Central memory CD4-positive, alpha-beta T cell (primary cell): ENCODE measurements at regions not wholly inside any gene's neighbourhood (a gene's known extent, or its start where the extent isn't known, plus 50 kb on each side); places are given as distances from the start of the nearest gene placed in this dataset.

Experiments
- DNase-seq: peaks from one replicate; pipeline ENCODE4 v3.0.0; 2022

GRCh38 chr2:221336967-221337366, 235.1 kb downstream of the EPHA4 start:
- DNase-seq = no peak

- no peak for DNase-seq
Observed at GRCh38 chr2:221337957-221338685, 234.0 kb downstream of the EPHA4 start.

- no peak for DNase-seq
Observed at GRCh38 chr2:221342388-221342787, 229.7 kb downstream of the EPHA4 start.

GRCh38 chr2:221343524-221343923, 228.6 kb downstream of the EPHA4 start:
- DNase-seq = no peak

- DNase-seq = no peak
Observed at GRCh38 chr2:221345516-221345915, 226.6 kb downstream of the EPHA4 start.

GRCh38 chr2:221346411-221346810, 225.7 kb downstream of the EPHA4 start:
- DNase-seq = no peak

- DNase-seq = no peak
Observed at GRCh38 chr2:221347471-221347870, 224.6 kb downstream of the EPHA4 start.

- DNase-seq = no peak
Observed at GRCh38 chr2:221350616-221351015, 221.5 kb downstream of the EPHA4 start.

GRCh38 chr2:221353201-221353600, 218.9 kb downstream of the EPHA4 start:
- no peak for DNase-seq

GRCh38 chr2:221360312-221360711, 211.8 kb downstream of the EPHA4 start:
- DNase-seq = no peak

- DNase-seq = no peak
Observed at GRCh38 chr2:221360742-221361141, 211.4 kb downstream of the EPHA4 start.

GRCh38 chr2:221361633-221362032, 210.5 kb downstream of the EPHA4 start:
- no peak for DNase-seq

- no peak for DNase-seq
Observed at GRCh38 chr2:221364672-221365071, 207.4 kb downstream of the EPHA4 start.
